HepG2 (cell line): ENCODE measurements at regions not wholly inside any gene's neighbourhood (a gene's known extent, or its start where the extent isn't known, plus 50 kb on each side); places are given as distances from the start of the nearest gene placed in this dataset.

Experiments
- ATAC-seq: fragments of 200-7000 bp; cut with Tn5 transposase; 3 replicates; pipeline ENCODE4 v1.9.1; 2020; ENCODE audit warnings: mild to moderate bottlenecking, moderate library complexity
- BruUV-seq: library from RNA; stranded (reverse); fragments of 400-500 nt; replicated peaks from 2 replicates; lab custom pipeline; 2021; lab: Mats Ljungman, UMichigan
- CTCF ChIA-PET: fragments of 300-600 bp; formaldehyde crosslinking; extraction: SDS; loops from one replicate; lab custom pipeline; 2021; ENCODE audit warnings: low total read pairs, inconsistent platforms, low intra/inter-chr PET ratio; lab: Yijun Ruan, JAX
- POLR2A ChIA-PET: fragments of 350-600 bp; sonication (Branson Sonifier 250); formaldehyde crosslinking; loops from one replicate; lab custom pipeline; 2020; ENCODE audit warnings: antibody characterized with exemption, inconsistent platforms; lab: Yijun Ruan, JAX
- DNase-seq: peaks from one replicate; pipeline ENCODE4 v3.0.0-alpha.2; 2015; ENCODE audit warnings: low spot score
- FAIRE-seq: peaks from 3 replicates; lab custom pipeline; 2011; peaks lifted over from hg19 to GRCh38; lab: Jason Lieb, UNC
- H2AFZ ChIP-seq: one replicate; pipeline ENCODE4 v1.6.1; 2011; ENCODE audit warnings: low read length, inconsistent platforms
- H3K27ac ChIP-seq: fragments of 300-600 bp; 3 replicates; pipeline ENCODE4 v1.8.0; 2011; ENCODE audit warnings: mixed run types, mild to moderate bottlenecking, mixed read lengths, low read length, inconsistent platforms; ENCODE audit not compliant: insufficient read depth; ENCODE audit errors: extremely low read length
- H3K27me3 ChIP-seq, 2 experiments: fragments of 200-600 bp in 1 of 2; 2 replicates in 1 of 2; 3 replicates in 1 of 2; pipeline versions ENCODE4 v1.6.0 to v1.8.0; 2011; ENCODE audit warnings: low read length in 2 of 2, mild to moderate bottlenecking in 2 of 2, moderate library complexity in 2 of 2, inconsistent platforms in 1 of 2; ENCODE audit not compliant: insufficient read depth in 2 of 2, control insufficient read depth in 1 of 2
- H3K36me3 ChIP-seq, 2 experiments: fragments of 200-600 bp in 1 of 2; replicated peaks in 1 of 2; 2 replicates in 1 of 2; 3 replicates in 1 of 2; pipeline versions ENCODE4 v1.5.1 to v1.8.0; 2011; ENCODE audit warnings: low read length in 2 of 2, inconsistent platforms in 1 of 2; ENCODE audit not compliant: insufficient read depth in 2 of 2, control insufficient read depth in 1 of 2
- H3K4me1 ChIP-seq: 2 replicates; pipeline ENCODE4 v1.5.1; 2012; ENCODE audit warnings: low read length, inconsistent platforms; ENCODE audit not compliant: insufficient read depth
- H3K4me2 ChIP-seq: 2 replicates; pipeline ENCODE4 v1.6.0; 2011; ENCODE audit warnings: low read depth, low read length, inconsistent platforms
- H3K4me3 ChIP-seq, 3 experiments: fragments of 200-600 bp in 1 of 3; sonication (generic), shearing (Covaris generic) in 1 of 3; replicated peaks in 1 of 3; 2 replicates each; pipeline ENCODE4 v1.5.1; 2011 to 2016; ENCODE audit warnings: low read length in 3 of 3, inconsistent platforms in 2 of 3, low read depth in 2 of 3, mild to moderate bottlenecking in 2 of 3, control low read depth in 1 of 3, mixed read lengths in 1 of 3; ENCODE audit not compliant: insufficient read depth in 1 of 3
- H3K79me2 ChIP-seq: one replicate; pipeline ENCODE4 v1.6.1; 2011; ENCODE audit warnings: low read length, inconsistent platforms; ENCODE audit not compliant: insufficient read depth
- H3K9ac ChIP-seq: 2 replicates; pipeline ENCODE4 v1.6.0; 2011; ENCODE audit warnings: mild to moderate bottlenecking, low read depth, low read length, inconsistent platforms; ENCODE audit not compliant: insufficient read depth
- H3K9me3 ChIP-seq: 2 replicates; pipeline ENCODE4 v1.5.1; 2012; ENCODE audit warnings: mild to moderate bottlenecking, low read length
- H4K20me1 ChIP-seq: 2 replicates; pipeline ENCODE4 v1.6.0; 2011; ENCODE audit warnings: inconsistent platforms, mild to moderate bottlenecking, low read length, moderate library complexity; ENCODE audit not compliant: insufficient read depth
- EP300 ChIP-seq, 3 experiments: sonication (generic) in 1 of 3; formaldehyde crosslinking in 1 of 3; IDR thresholded peaks; 2 replicates each; pipeline versions ENCODE4 v1.5.1 to v1.6.1; 2011 to 2020; ENCODE audit warnings: low read depth in 2 of 3, low read length in 2 of 3, borderline replicate concordance in 1 of 3, improper control_type of control experiment in 1 of 3, mild to moderate bottlenecking in 1 of 3, missing genetic modification reagents in 1 of 3, moderate library complexity in 1 of 3
- ETV5 ChIP-seq: IDR thresholded peaks from 2 replicates; pipeline ENCODE4 v1.6.1; 2018; ENCODE audit warnings: missing biosample characterization, missing genetic modification reagents, inconsistent platforms, borderline replicate concordance
- FOXA1 ChIP-seq, 2 experiments: fragments of 450-650 bp in 1 of 2; sonication (generic) in 1 of 2; formaldehyde crosslinking in 1 of 2; IDR thresholded peaks; 2 replicates each; pipeline versions ENCODE4 v1.4.0 to v1.6.1; 2016 to 2020; ENCODE audit warnings: missing genetic modification reagents in 1 of 2
- FOXA3 ChIP-seq: IDR thresholded peaks from 2 replicates; pipeline ENCODE4 v1.6.1; 2016; ENCODE audit warnings: missing genetic modification reagents, missing compliant biosample characterization
- GATAD2A ChIP-seq: IDR thresholded peaks from 2 replicates; pipeline ENCODE4 v1.6.1; 2016
- HHEX ChIP-seq: IDR thresholded peaks from 2 replicates; pipeline ENCODE4 v1.6.1; 2016; ENCODE audit warnings: control low read depth
- HNF4G ChIP-seq, 2 experiments: sonication (generic) in 1 of 2; formaldehyde crosslinking in 1 of 2; IDR thresholded peaks; 2 replicates each; pipeline versions ENCODE4 v1.4.0 to v1.6.1; 2011 to 2020; ENCODE audit warnings: borderline replicate concordance in 2 of 2, low read depth in 2 of 2, mild to moderate bottlenecking in 2 of 2, low read length in 1 of 2, missing genetic modification reagents in 1 of 2, moderate library complexity in 1 of 2
- MIXL1 ChIP-seq: IDR thresholded peaks from 2 replicates; pipeline ENCODE4 v1.6.1; 2016
- NFE2L1 ChIP-seq: sonication (generic); formaldehyde crosslinking; IDR thresholded peaks from 2 replicates; pipeline ENCODE4 v1.4.0; 2020; ENCODE audit warnings: missing genetic modification reagents, mild to moderate bottlenecking, borderline replicate concordance
- POGZ ChIP-seq: sonication (generic); formaldehyde crosslinking; IDR thresholded peaks from 2 replicates; pipeline ENCODE4 v1.4.0; 2020; ENCODE audit warnings: mild to moderate bottlenecking, missing genetic modification reagents
- SKI ChIP-seq: fragments of 450-650 bp; IDR thresholded peaks from one replicate; pipeline ENCODE4 v1.6.1; 2018; ENCODE audit warnings: mild to moderate bottlenecking; ENCODE audit not compliant: partially characterized antibody
- STAG1 ChIP-seq: sonication (generic); formaldehyde crosslinking; IDR thresholded peaks from 2 replicates; pipeline ENCODE4 v1.4.0; 2020; ENCODE audit warnings: missing genetic modification reagents
- TRIM24 ChIP-seq: sonication (generic); formaldehyde crosslinking; IDR thresholded peaks from 2 replicates; pipeline ENCODE4 v1.8.0; 2022; ENCODE audit warnings: mild to moderate bottlenecking, missing genetic modification reagents
- ZNF253 ChIP-seq: sonication (generic); formaldehyde crosslinking; IDR thresholded peaks from 2 replicates; pipeline ENCODE4 v1.8.0; 2022; ENCODE audit warnings: mild to moderate bottlenecking, missing genetic modification reagents, borderline replicate concordance
- ZNF441 ChIP-seq: sonication (generic); formaldehyde crosslinking; IDR thresholded peaks from 2 replicates; pipeline ENCODE4 v1.7.0; 2021; ENCODE audit warnings: missing genetic modification reagents, borderline replicate concordance
- ZNF773 ChIP-seq: sonication (generic); formaldehyde crosslinking; IDR thresholded peaks from 2 replicates; pipeline ENCODE4 v1.4.0; 2020; ENCODE audit warnings: missing genetic modification reagents, borderline replicate concordance
- ZSCAN9 ChIP-seq: IDR thresholded peaks from 2 replicates; pipeline ENCODE4 v1.6.1; 2016; ENCODE audit warnings: borderline replicate concordance
- WGBS: methylation state at CpG from one replicate; pipeline ENCODE4 v1.1.6; 2017; ENCODE audit warnings: low lambda C conversion rate; 5-methylcytosine and 5-hydroxymethylcytosine counted together
- in situ Hi-C: cut with HindIII; loops from 2 replicates; pipeline ENCODE4 v1.10.0; 2017; ENCODE audit warnings: low pct_unique_long_range_greater_than_20kb; ENCODE audit not compliant: extremely low pct_ligation_motif_present
- intact Hi-C: fragments of 100-400 bp; cut with micrococcal nuclease; formaldehyde crosslinking; loops from one replicate; pipeline ENCODE4 v1.10.0; 2022; ENCODE audit not compliant: unreplicated experiment
- TF ChIP-seq, protein P1 (sequence below): sonication (generic); formaldehyde crosslinking; IDR thresholded peaks from 2 replicates; pipeline ENCODE4 v1.4.0; 2020; ENCODE audit warnings: missing genetic modification reagents, borderline replicate concordance
- TF ChIP-seq, protein P2 (sequence below): sonication (generic); formaldehyde crosslinking; IDR thresholded peaks from 2 replicates; pipeline ENCODE4 v1.4.0; 2020; ENCODE audit warnings: missing genetic modification reagents; ENCODE audit errors: not compliant biosample characterization

DNA sequence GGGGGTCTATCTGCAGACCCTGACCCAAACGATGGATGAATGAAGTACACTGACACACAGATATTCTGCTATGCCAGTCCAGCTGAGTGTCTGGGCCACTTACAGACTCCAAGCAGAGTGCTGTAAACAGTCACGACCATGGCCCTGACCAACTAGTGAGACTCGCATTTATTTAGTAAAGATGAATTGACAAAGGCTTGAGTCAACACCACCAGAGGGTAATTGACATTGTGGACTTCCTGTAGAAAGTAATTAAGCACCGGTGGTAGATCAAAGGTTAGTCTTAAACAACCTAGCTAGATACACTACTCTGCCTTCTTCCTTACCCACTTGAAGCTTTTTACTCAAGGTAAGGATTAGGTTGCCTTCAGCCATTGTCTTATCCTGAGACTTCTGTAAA is 63.4 kb upstream of the KPNA3 start:
- ChIA-PET POLR2A (interaction anchor here (1.5 kb wide), 1 partner anchor 63 kb away, joined by 6 read pairs; no protein-coding TSS in a partner anchor), CTCF (no interaction called here)
- no peaks in the 10 kb centered on the region for H3K36me3 ChIP-seq
- BruUV-seq, result no TSS peak
- no peak overlapping the region for H3K27ac ChIP-seq
- peaks cover 24% of the 10 kb centered on the region for H3K9me3 ChIP-seq
- H3K4me2 ChIP-seq, result no peak overlapping the region
- DNase-seq (peak; percentile 76), ATAC-seq (no peak), FAIRE-seq (no peak)
- WGBS, result 14% methylated on average over 4 of the region's 4 CpGs
- intact Hi-C loops, result no loop called here
- no peaks in the 10 kb centered on the region for H3K27me3 ChIP-seq
- H3K4me1 ChIP-seq, result peaks cover 41% of the 10 kb centered on the region
- H4K20me1 ChIP-seq, result no peaks in the 10 kb centered on the region
- no peak overlapping the region for H3K4me3 ChIP-seq
- in situ Hi-C loops, result no loop called here
- H3K79me2 ChIP-seq, result no peaks in the 10 kb centered on the region
- H3K9ac ChIP-seq, result no peak overlapping the region
- H2AFZ ChIP-seq, result no peak overlapping the region
- TF ChIP-seq POGZ (CRISPR knock-in tag) (peak; percentile 46; the same call in 1 of the 2 replicates), STAG1 (no peak), FOXA3 (CRISPR knock-in tag) (peak; percentile 89), GATAD2A (CRISPR knock-in tag) (peak; percentile 53; the same call in 1 of the 2 replicates), ETV5 (CRISPR knock-in tag) (peak; percentile 79; the same call in 1 of the 2 replicates), FOXA1 (IDR thresholded peaks at IDR 0.05) (peak; percentile 60; the same call in 1 of the 2 replicates), FOXA1 (CRISPR knock-in tag; IDR thresholded peaks at IDR 0.05) (peak; percentile 82), HHEX (peak; percentile 55; the same call in 1 of the 2 replicates), NFE2L1 (CRISPR knock-in tag) (no peak), ZNF253 (peak; percentile 99; the same call in 1 of the 2 replicates), EP300 (IDR thresholded peaks at IDR 0.05; ENCODE audit: low read depth in 2 of 2, low read length in 2 of 2) (peak in 1 of 2 experiments; percentile 69; a peak in 2 of 4 replicates), EP300 (CRISPR knock-in tag; IDR thresholded peaks at IDR 0.05; ENCODE audit: borderline replicate concordance) (peak; percentile 27; the same call in 1 of the 2 replicates), MIXL1 (peak; percentile 69; the same call in 1 of the 2 replicates), HNF4G (IDR thresholded peaks at IDR 0.05; ENCODE audit: borderline replicate concordance, low read depth, low read length) (0 out of 2 replicates have a peak, but pooled peaks have one; percentile 11), HNF4G (CRISPR knock-in tag; IDR thresholded peaks at IDR 0.05; ENCODE audit: borderline replicate concordance, low read depth) (peak; percentile 44; the same call in 1 of the 2 replicates), SKI (peak; percentile 49), ZSCAN9 (CRISPR knock-in tag) (0 out of 2 replicates have a peak, but pooled peaks have one; percentile 16), TRIM24 (CRISPR knock-in tag) (0 out of 2 replicates have a peak, but pooled peaks have one; percentile 56), ZNF441 (no peak), ZNF773 (no peak)
- TF ChIP-seq, protein P1, sequence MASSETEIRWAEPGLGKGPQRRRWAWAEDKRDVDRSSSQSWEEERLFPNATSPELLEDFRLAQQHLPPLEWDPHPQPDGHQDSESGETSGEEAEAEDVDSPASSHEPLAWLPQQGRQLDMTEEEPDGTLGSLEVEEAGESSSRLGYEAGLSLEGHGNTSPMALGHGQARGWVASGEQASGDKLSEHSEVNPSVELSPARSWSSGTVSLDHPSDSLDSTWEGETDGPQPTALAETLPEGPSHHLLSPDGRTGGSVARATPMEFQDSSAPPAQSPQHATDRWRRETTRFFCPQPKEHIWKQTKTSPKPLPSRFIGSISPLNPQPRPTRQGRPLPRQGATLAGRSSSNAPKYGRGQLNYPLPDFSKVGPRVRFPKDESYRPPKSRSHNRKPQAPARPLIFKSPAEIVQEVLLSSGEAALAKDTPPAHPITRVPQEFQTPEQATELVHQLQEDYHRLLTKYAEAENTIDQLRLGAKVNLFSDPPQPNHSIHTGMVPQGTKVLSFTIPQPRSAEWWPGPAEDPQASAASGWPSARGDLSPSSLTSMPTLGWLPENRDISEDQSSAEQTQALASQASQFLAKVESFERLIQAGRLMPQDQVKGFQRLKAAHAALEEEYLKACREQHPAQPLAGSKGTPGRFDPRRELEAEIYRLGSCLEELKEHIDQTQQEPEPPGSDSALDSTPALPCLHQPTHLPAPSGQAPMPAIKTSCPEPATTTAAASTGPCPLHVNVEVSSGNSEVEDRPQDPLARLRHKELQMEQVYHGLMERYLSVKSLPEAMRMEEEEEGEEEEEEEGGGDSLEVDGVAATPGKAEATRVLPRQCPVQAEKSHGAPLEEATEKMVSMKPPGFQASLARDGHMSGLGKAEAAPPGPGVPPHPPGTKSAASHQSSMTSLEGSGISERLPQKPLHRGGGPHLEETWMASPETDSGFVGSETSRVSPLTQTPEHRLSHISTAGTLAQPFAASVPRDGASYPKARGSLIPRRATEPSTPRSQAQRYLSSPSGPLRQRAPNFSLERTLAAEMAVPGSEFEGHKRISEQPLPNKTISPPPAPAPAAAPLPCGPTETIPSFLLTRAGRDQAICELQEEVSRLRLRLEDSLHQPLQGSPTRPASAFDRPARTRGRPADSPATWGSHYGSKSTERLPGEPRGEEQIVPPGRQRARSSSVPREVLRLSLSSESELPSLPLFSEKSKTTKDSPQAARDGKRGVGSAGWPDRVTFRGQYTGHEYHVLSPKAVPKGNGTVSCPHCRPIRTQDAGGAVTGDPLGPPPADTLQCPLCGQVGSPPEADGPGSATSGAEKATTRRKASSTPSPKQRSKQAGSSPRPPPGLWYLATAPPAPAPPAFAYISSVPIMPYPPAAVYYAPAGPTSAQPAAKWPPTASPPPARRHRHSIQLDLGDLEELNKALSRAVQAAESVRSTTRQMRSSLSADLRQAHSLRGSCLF, result no peak
- TF ChIP-seq, protein P2, sequence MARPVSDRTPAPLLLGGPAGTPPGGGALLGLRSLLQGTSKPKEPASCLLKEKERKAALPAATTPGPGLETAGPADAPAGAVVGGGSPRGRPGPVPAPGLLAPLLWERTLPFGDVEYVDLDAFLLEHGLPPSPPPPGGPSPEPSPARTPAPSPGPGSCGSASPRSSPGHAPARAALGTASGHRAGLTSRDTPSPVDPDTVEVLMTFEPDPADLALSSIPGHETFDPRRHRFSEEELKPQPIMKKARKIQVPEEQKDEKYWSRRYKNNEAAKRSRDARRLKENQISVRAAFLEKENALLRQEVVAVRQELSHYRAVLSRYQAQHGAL (CRISPR knock-in tag), result no peak
